ENCODE measurements at regions not wholly inside any gene's neighbourhood (a gene's known extent, or its start where the extent isn't known, plus 50 kb on each side); places are given as distances from the start of the nearest gene placed in this dataset.

- TF ChIP-seq CTCF (conservative IDR thresholded peaks at IDR 0.05; ENCODE audit: low read depth in 2 of 2) (no peak), POLR2AphosphoS5 (IDR thresholded peaks at IDR 0.05; ENCODE audit: low read depth) (no peak), EZH2 (IDR thresholded peaks at IDR 0.05; ENCODE audit: low read depth, unreplicated experiment) (no peak), EZH2phosphoT487 (IDR thresholded peaks at IDR 0.05; ENCODE audit: unreplicated experiment) (no peak), CREB1 (CRISPR knock-in tag; IDR thresholded peaks at IDR 0.05; ENCODE audit: low read depth) (no peak), ZNF331 (CRISPR knock-in tag; IDR thresholded peaks at IDR 0.05; ENCODE audit: low read depth) (no peak), ZNF114 (CRISPR knock-in tag; IDR thresholded peaks at IDR 0.05) (no peak)
- TF ChIP-seq, protein P1, sequence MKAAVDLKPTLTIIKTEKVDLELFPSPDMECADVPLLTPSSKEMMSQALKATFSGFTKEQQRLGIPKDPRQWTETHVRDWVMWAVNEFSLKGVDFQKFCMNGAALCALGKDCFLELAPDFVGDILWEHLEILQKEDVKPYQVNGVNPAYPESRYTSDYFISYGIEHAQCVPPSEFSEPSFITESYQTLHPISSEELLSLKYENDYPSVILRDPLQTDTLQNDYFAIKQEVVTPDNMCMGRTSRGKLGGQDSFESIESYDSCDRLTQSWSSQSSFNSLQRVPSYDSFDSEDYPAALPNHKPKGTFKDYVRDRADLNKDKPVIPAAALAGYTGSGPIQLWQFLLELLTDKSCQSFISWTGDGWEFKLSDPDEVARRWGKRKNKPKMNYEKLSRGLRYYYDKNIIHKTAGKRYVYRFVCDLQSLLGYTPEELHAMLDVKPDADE (IDR thresholded peaks at IDR 0.05) = no peak
Observed at GRCh38 chr3:31410411-31410810, 122.3 kb upstream of the STT3B start.
